Osteoblast (primary cell): ENCODE measurements at regions not wholly inside any gene's neighbourhood (a gene's known extent, or its start where the extent isn't known, plus 50 kb on each side); places are given as distances from the start of the nearest gene placed in this dataset.

Experiments used
- DNase-seq: peaks from one replicate; pipeline ENCODE4 v3.0.0; 2011; ENCODE audit warnings: low spot score, mixed read lengths; ENCODE audit not compliant: insufficient read length; ENCODE audit errors: missing footprints
- H2AFZ ChIP-seq: 2 replicates; pipeline ENCODE4 v1.6.0; 2011; ENCODE audit warnings: mild to moderate bottlenecking, low read length
- H3K27ac ChIP-seq: 2 replicates; pipeline ENCODE4 v1.5.1; 2011; ENCODE audit warnings: mild to moderate bottlenecking, low read depth, low read length, moderate library complexity
- H3K27me3 ChIP-seq: 2 replicates; pipeline ENCODE4 v1.6.0; 2012; ENCODE audit warnings: mild to moderate bottlenecking, control low read depth, inconsistent platforms, low read length, moderate library complexity; ENCODE audit not compliant: insufficient read depth
- H3K36me3 ChIP-seq: 2 replicates; pipeline ENCODE4 v1.5.1; 2011; ENCODE audit warnings: mild to moderate bottlenecking, low read length, control low read depth, moderate library complexity; ENCODE audit not compliant: insufficient read depth
- H3K4me1 ChIP-seq: 2 replicates; pipeline ENCODE4 v1.5.1; 2011; ENCODE audit warnings: mild to moderate bottlenecking, low read length, control low read depth, moderate library complexity; ENCODE audit not compliant: insufficient read depth
- H3K4me2 ChIP-seq: 2 replicates; pipeline ENCODE4 v1.6.0; 2011; ENCODE audit warnings: mild to moderate bottlenecking, low read length; ENCODE audit not compliant: insufficient read depth
- H3K4me3 ChIP-seq: fragments of 200-600 bp; sonication (generic); 3 replicates; pipeline ENCODE4 v1.5.1; 2012; ENCODE audit warnings: mild to moderate bottlenecking, low read length, inconsistent platforms; ENCODE audit not compliant: insufficient read depth
- H3K79me2 ChIP-seq: 2 replicates; pipeline ENCODE4 v1.6.0; 2012; ENCODE audit warnings: mild to moderate bottlenecking, low read length, control low read depth, inconsistent platforms; ENCODE audit not compliant: insufficient read depth
- H3K9me3 ChIP-seq: 2 replicates; pipeline ENCODE4 v1.5.1; 2011; ENCODE audit warnings: low read depth, low read length, control low read depth
- H4K20me1 ChIP-seq: 2 replicates; pipeline ENCODE4 v1.6.0; 2012; ENCODE audit warnings: mild to moderate bottlenecking, low read length, control low read depth; ENCODE audit not compliant: insufficient read depth
- CTCF ChIP-seq: IDR thresholded peaks from 2 replicates; pipeline ENCODE4 v1.5.1; 2011; ENCODE audit warnings: mild to moderate bottlenecking, low read depth, low read length, moderate library complexity; ENCODE audit errors: extremely low read depth

- H3K36me3 ChIP-seq: no peaks in the 10 kb centered on the region
- no peak overlapping the region for H2AFZ ChIP-seq
- no peaks in the 10 kb centered on the region for H3K9me3 ChIP-seq
- no peak overlapping the region for H3K4me3 ChIP-seq
- no peaks in the 10 kb centered on the region for H3K4me1 ChIP-seq
- TF ChIP-seq CTCF: no peak
- H4K20me1 ChIP-seq: no peaks in the 10 kb centered on the region
- no peak overlapping the region for H3K4me2 ChIP-seq
- no peak for DNase-seq
- no peaks in the 10 kb centered on the region for H3K27me3 ChIP-seq
- no peaks in the 10 kb centered on the region for H3K79me2 ChIP-seq
- no peak overlapping the region for H3K27ac ChIP-seq
These were observed 122.2 kb upstream of the GC start for GRCh38 chr4:71906096-71906495.

GRCh38 chr4:71907071-71907470 is 123.2 kb upstream of the GC start:
- Histone ChIP-seq H3K27me3 (no peaks in the 10 kb centered on the region), H3K9me3 (no peaks in the 10 kb centered on the region), H3K27ac (no peak overlapping the region), H3K4me2 (no peak overlapping the region), H4K20me1 (no peaks in the 10 kb centered on the region), H3K4me1 (no peaks in the 10 kb centered on the region), H3K4me3 (no peak overlapping the region), H3K36me3 (no peaks in the 10 kb centered on the region), H2AFZ (no peak overlapping the region), H3K79me2 (no peaks in the 10 kb centered on the region)
- DNase-seq: no peak
- TF ChIP-seq CTCF: no peak

GRCh38 chr4:71907782-71908181 is 123.9 kb upstream of the GC start:
- H4K20me1 ChIP-seq: no peaks in the 10 kb centered on the region
- H3K27me3 ChIP-seq: no peaks in the 10 kb centered on the region
- H3K79me2 ChIP-seq: no peaks in the 10 kb centered on the region
- no peak overlapping the region for H3K4me2 ChIP-seq
- no peak for DNase-seq
- TF ChIP-seq CTCF: no peak
- no peaks in the 10 kb centered on the region for H3K9me3 ChIP-seq
- H3K4me3 ChIP-seq: no peak overlapping the region
- H3K4me1 ChIP-seq: no peaks in the 10 kb centered on the region
- H3K36me3 ChIP-seq: no peaks in the 10 kb centered on the region
- no peak overlapping the region for H2AFZ ChIP-seq
- no peak overlapping the region for H3K27ac ChIP-seq

GRCh38 chr4:71913275-71913674 is 118.5 kb upstream of the NPFFR2 start:
- Histone ChIP-seq H3K27ac (no peak overlapping the region), H3K9me3 (no peaks in the 10 kb centered on the region)

More at GRCh38 chr4:71913275-71913674, 118.5 kb upstream of the NPFFR2 start:
- H2AFZ ChIP-seq: no peak overlapping the region
- no peaks in the 10 kb centered on the region for H3K27me3 ChIP-seq
- no peaks in the 10 kb centered on the region for H3K36me3 ChIP-seq
- no peaks in the 10 kb centered on the region for H4K20me1 ChIP-seq
- no peak overlapping the region for H3K4me2 ChIP-seq
- no peaks in the 10 kb centered on the region for H3K4me1 ChIP-seq
- TF ChIP-seq CTCF: no peak
- H3K4me3 ChIP-seq: no peak overlapping the region
- no peak for DNase-seq
- H3K79me2 ChIP-seq: no peaks in the 10 kb centered on the region
